Activated CD8-positive, alpha-beta T cell treated with anti-CD3 and anti-CD28 coated beads for 36 hours (primary cell): ENCODE measurements at regions not wholly inside any gene's neighbourhood (a gene's known extent, or its start where the extent isn't known, plus 50 kb on each side); places are given as distances from the start of the nearest gene placed in this dataset.
"Not testable (repeated sequence)": the region's sequence is repeated elsewhere in the genome, so short reads cannot be mapped to it uniquely, and the experiment has no call there.

Experiments used
- ATAC-seq: fragments of 200-7000 bp; cut with Tn5 transposase; one replicate; pipeline ENCODE4 v1.10.0; 2021; ENCODE audit warnings: mild to moderate bottlenecking, moderate library complexity
- CTCF ChIA-PET: fragments of 350-600 bp; sonication (Branson Sonifier 250); formaldehyde crosslinking; loops from one replicate; lab custom pipeline; 2021; ENCODE audit warnings: antibody characterized with exemption; lab: Charles Lee
- POLR2A ChIA-PET: fragments of 350-600 bp; sonication (Branson Sonifier 250); formaldehyde crosslinking; loops from one replicate; lab custom pipeline; 2021; ENCODE audit warnings: antibody characterized with exemption; lab: Charles Lee
- DNase-seq: peaks from one replicate; pipeline ENCODE4 v3.0.0-alpha.2; 2020
- H3K27ac Mint-ChIP-seq: one replicate; pipeline ENCODE4 v1.8.0; 2021; ENCODE audit warnings: mild to moderate bottlenecking, mixed read lengths
- H3K27me3 Mint-ChIP-seq: one replicate; pipeline ENCODE4 v1.8.0; 2021; ENCODE audit warnings: mixed read lengths
- H3K36me3 Mint-ChIP-seq: one replicate; pipeline ENCODE4 v1.8.0; 2021; ENCODE audit warnings: low read depth, mixed read lengths
- H3K4me1 Mint-ChIP-seq: one replicate; pipeline ENCODE4 v1.8.0; 2021; ENCODE audit warnings: low read depth, mixed read lengths
- H3K4me3 Mint-ChIP-seq: one replicate; pipeline ENCODE4 v1.8.0; 2021; ENCODE audit warnings: mild to moderate bottlenecking, moderate library complexity, mixed read lengths
- H3K9me3 Mint-ChIP-seq: one replicate; pipeline ENCODE4 v1.8.0; 2021; ENCODE audit warnings: mixed read lengths
- intact Hi-C: fragments of 100-400 bp; cut with micrococcal nuclease; formaldehyde crosslinking; loops from one replicate; pipeline ENCODE4 v1.10.0; 2022

GRCh38 chr9:63041710-63042109 is 1851.9 kb downstream of the SPATA31A7 start:
- intact Hi-C loops, POLR2A ChIA-PET, CTCF ChIA-PET, DNase-seq, H3K4me1 Mint-ChIP-seq, ATAC-seq, H3K9me3 Mint-ChIP-seq, H3K27me3 Mint-ChIP-seq, H3K36me3 Mint-ChIP-seq, H3K4me3 Mint-ChIP-seq: not testable (repeated sequence)
- H3K27ac Mint-ChIP-seq = peak overlapping the region; percentile 42
